ENCODE measurements at regions not wholly inside any gene's neighbourhood (a gene's known extent, or its start where the extent isn't known, plus 50 kb on each side); places are given as distances from the start of the nearest gene placed in this dataset.

GRCh38 chr14:53356361-53357150 is 203.4 kb upstream of the DDHD1 start (continued):
- TF ChIP-seq ZNF462 (CRISPR knock-in tag; IDR thresholded peaks at IDR 0.05) (no peak), EZH2phosphoT487 (IDR thresholded peaks at IDR 0.05; ENCODE audit: unreplicated experiment) (no peak), NANOG (IDR thresholded peaks at IDR 0.05; ENCODE audit: borderline replicate concordance) (no peak), CREB1 (CRISPR knock-in tag; IDR thresholded peaks at IDR 0.05; ENCODE audit: low read depth) (no peak), CTCF (conservative IDR thresholded peaks at IDR 0.05; ENCODE audit: low read depth in 2 of 2) (no peak), EZH2 (IDR thresholded peaks at IDR 0.05; ENCODE audit: low read depth, unreplicated experiment) (no peak), REST (IDR thresholded peaks at IDR 0.05; ENCODE audit: unreplicated experiment) (no peak), STAT1 (IDR thresholded peaks at IDR 0.05; ENCODE audit: unreplicated experiment) (no peak)

All from GM23338 (cell line).